OCI-LY7 (cell line): ENCODE measurements at regions not wholly inside any gene's neighbourhood (a gene's known extent, or its start where the extent isn't known, plus 50 kb on each side); places are given as distances from the start of the nearest gene placed in this dataset.

Experiments used
- BruUV-seq: library from RNA; stranded (reverse); fragments of 400-500 nt; replicated peaks from 2 replicates; lab custom pipeline; 2021; lab: Mats Ljungman, UMichigan
- CTCF ChIA-PET: fragments of 300-600 bp; sonication (Branson Sonifier 250); formaldehyde crosslinking; loops from one replicate; lab custom pipeline; 2022; ENCODE audit warnings: antibody characterized with exemption; ENCODE audit not compliant: unreplicated experiment; lab: Charles Lee
- POLR2A ChIA-PET: fragments of 300-600 bp; sonication (Branson Sonifier 250); formaldehyde crosslinking; loops from one replicate; lab custom pipeline; 2022; ENCODE audit warnings: antibody characterized with exemption; lab: Charles Lee
- DNase-seq: peaks from one replicate; pipeline ENCODE4 v3.0.0-alpha.2; 2015; ENCODE audit warnings: low spot score
- H2AFZ ChIP-seq: fragments of 200-600 bp; sonication (generic), shearing (Covaris generic); 2 replicates; pipeline ENCODE4 v1.6.1; 2014; ENCODE audit warnings: mild to moderate bottlenecking, antibody characterized with exemption, low read length, moderate library complexity
- H3K27ac ChIP-seq: fragments of 200-600 bp; sonication (generic); 2 replicates; pipeline ENCODE4 v1.5.1; 2014; ENCODE audit warnings: mixed run types, low read depth, mild to moderate bottlenecking, moderate library complexity, low read length, inconsistent platforms; ENCODE audit not compliant: poor library complexity, severe bottlenecking
- H3K36me3 ChIP-seq: fragments of 200-600 bp; sonication (generic); 2 replicates; pipeline ENCODE4 v1.6.1; 2014; ENCODE audit warnings: mild to moderate bottlenecking, antibody characterized with exemption, low read length, moderate library complexity, mixed read lengths; ENCODE audit not compliant: insufficient read depth
- H3K4me1 ChIP-seq: fragments of 200-600 bp; sonication (generic); 2 replicates; pipeline ENCODE4 v1.5.1; 2014; ENCODE audit warnings: mild to moderate bottlenecking, low read length; ENCODE audit not compliant: insufficient read depth, poor library complexity, severe bottlenecking
- H3K4me2 ChIP-seq: fragments of 200-600 bp; sonication (generic); 2 replicates; pipeline ENCODE4 v1.6.1; 2014; ENCODE audit warnings: mild to moderate bottlenecking, low read length
- H3K4me3 ChIP-seq: fragments of 200-600 bp; sonication (generic); 2 replicates; pipeline ENCODE4 v1.5.1; 2014; ENCODE audit warnings: mild to moderate bottlenecking, low read depth, low read length; ENCODE audit not compliant: poor library complexity, severe bottlenecking
- H3K79me2 ChIP-seq: fragments of 200-600 bp; sonication (generic); 2 replicates; pipeline ENCODE4 v1.6.1; 2016; ENCODE audit warnings: low read depth, mild to moderate bottlenecking, low read length, moderate library complexity, mixed read lengths; ENCODE audit not compliant: insufficient read depth
- H3K9me2 ChIP-seq: fragments of 200-600 bp; sonication (generic); 2 replicates; pipeline ENCODE4 v1.6.1; 2016; ENCODE audit warnings: mild to moderate bottlenecking, low read length, mixed read lengths; ENCODE audit not compliant: insufficient read depth
- H3K9me3 ChIP-seq: fragments of 200-600 bp; sonication (generic); 2 replicates; pipeline ENCODE4 v1.6.1; 2014; ENCODE audit warnings: mild to moderate bottlenecking, mixed run types, low read length, mixed read lengths
- H4K20me1 ChIP-seq: fragments of 200-600 bp; sonication (generic); 2 replicates; pipeline ENCODE4 v1.6.1; 2014; ENCODE audit warnings: mild to moderate bottlenecking, antibody characterized with exemption, low read length, moderate library complexity, mixed read lengths; ENCODE audit not compliant: insufficient read depth
- CTCF ChIP-seq: fragments of 200-600 bp; sonication (generic); conservative IDR thresholded peaks from 2 replicates; pipeline ENCODE4 v1.5.1; 2014; ENCODE audit warnings: mild to moderate bottlenecking, antibody characterized with exemption, low read length, moderate library complexity, mixed read lengths
- EZH2phosphoT487 ChIP-seq: fragments of 200-600 bp; sonication (generic); IDR thresholded peaks from 2 replicates; pipeline ENCODE4 v1.6.1; 2018; ENCODE audit warnings: low read depth, borderline replicate concordance, mild to moderate bottlenecking, mixed run types, antibody characterized with exemption, low read length, moderate library complexity, mixed read lengths
- intact Hi-C: fragments of 100-400 bp; cut with micrococcal nuclease; formaldehyde crosslinking; loops from one replicate; pipeline ENCODE4 v1.10.0; 2022; ENCODE audit not compliant: unreplicated experiment

- Histone ChIP-seq H3K4me2 (no peak overlapping the region), H3K4me3 (no peak overlapping the region), H3K27ac (no peak overlapping the region), H3K36me3 (no peaks in the 10 kb centered on the region), H3K9me2 (no peaks in the 10 kb centered on the region), H3K79me2 (no peaks in the 10 kb centered on the region), H3K9me3 (no peaks in the 10 kb centered on the region), H2AFZ (no peak overlapping the region), H4K20me1 (no peaks in the 10 kb centered on the region), H3K4me1 (no peaks in the 10 kb centered on the region)
- TF ChIP-seq EZH2phosphoT487 (no peak), CTCF (no peak)
- BruUV-seq = no TSS peak
- ChIA-PET POLR2A (interaction anchor here (0.8 to 1.1 kb wide), 2 partner anchors 26 to 38 kb away, joined by 3 to 4 read pairs; no protein-coding TSS in a partner anchor), CTCF (no interaction called here)
- intact Hi-C loops = no loop called here
- DNase-seq = no peak
Measured at GRCh38 chr4:60250657-60251056, 949.5 kb upstream of the ADGRL3 start.

- DNase-seq = no peak
- Histone ChIP-seq H3K9me2 (no peaks in the 10 kb centered on the region), H4K20me1 (no peaks in the 10 kb centered on the region), H3K36me3 (no peaks in the 10 kb centered on the region), H3K4me1 (no peaks in the 10 kb centered on the region), H2AFZ (no peak overlapping the region), H3K27ac (no peak overlapping the region), H3K9me3 (no peaks in the 10 kb centered on the region), H3K79me2 (no peaks in the 10 kb centered on the region), H3K4me3 (no peak overlapping the region), H3K4me2 (no peak overlapping the region)
- ChIA-PET CTCF (no interaction called here), POLR2A (no interaction called here)
- intact Hi-C loops = no loop called here
- TF ChIP-seq EZH2phosphoT487 (no peak), CTCF (no peak)
- no TSS peak for BruUV-seq
Measured at GRCh38 chr4:60259781-60260180, 940.3 kb upstream of the ADGRL3 start.

GRCh38 chr4:60266505-60266904 lies 933.6 kb upstream of the ADGRL3 start:
- H3K9me3 ChIP-seq = no peaks in the 10 kb centered on the region
- H3K36me3 ChIP-seq = no peaks in the 10 kb centered on the region
- intact Hi-C loops = no loop called here
- no peak for TF ChIP-seq CTCF
- TF ChIP-seq EZH2phosphoT487 = no peak
- DNase-seq = no peak
- BruUV-seq = no TSS peak
- no peak overlapping the region for H3K27ac ChIP-seq
- POLR2A ChIA-PET = no interaction called here
- no peaks in the 10 kb centered on the region for H3K9me2 ChIP-seq
- H2AFZ ChIP-seq = no peak overlapping the region
- no peak overlapping the region for H3K4me3 ChIP-seq
- no peaks in the 10 kb centered on the region for H4K20me1 ChIP-seq
- no peak overlapping the region for H3K4me2 ChIP-seq
- H3K4me1 ChIP-seq = no peaks in the 10 kb centered on the region
- CTCF ChIA-PET = no interaction called here
- H3K79me2 ChIP-seq = no peaks in the 10 kb centered on the region
